ENCODE measurements at regions not wholly inside any gene's neighbourhood (a gene's known extent, or its start where the extent isn't known, plus 50 kb on each side); places are given as distances from the start of the nearest gene placed in this dataset.

- DNase-seq = no peak
Observed at GRCh38 chr1:207971331-207972219, 60.6 kb upstream of the CD34 start.

DNA sequence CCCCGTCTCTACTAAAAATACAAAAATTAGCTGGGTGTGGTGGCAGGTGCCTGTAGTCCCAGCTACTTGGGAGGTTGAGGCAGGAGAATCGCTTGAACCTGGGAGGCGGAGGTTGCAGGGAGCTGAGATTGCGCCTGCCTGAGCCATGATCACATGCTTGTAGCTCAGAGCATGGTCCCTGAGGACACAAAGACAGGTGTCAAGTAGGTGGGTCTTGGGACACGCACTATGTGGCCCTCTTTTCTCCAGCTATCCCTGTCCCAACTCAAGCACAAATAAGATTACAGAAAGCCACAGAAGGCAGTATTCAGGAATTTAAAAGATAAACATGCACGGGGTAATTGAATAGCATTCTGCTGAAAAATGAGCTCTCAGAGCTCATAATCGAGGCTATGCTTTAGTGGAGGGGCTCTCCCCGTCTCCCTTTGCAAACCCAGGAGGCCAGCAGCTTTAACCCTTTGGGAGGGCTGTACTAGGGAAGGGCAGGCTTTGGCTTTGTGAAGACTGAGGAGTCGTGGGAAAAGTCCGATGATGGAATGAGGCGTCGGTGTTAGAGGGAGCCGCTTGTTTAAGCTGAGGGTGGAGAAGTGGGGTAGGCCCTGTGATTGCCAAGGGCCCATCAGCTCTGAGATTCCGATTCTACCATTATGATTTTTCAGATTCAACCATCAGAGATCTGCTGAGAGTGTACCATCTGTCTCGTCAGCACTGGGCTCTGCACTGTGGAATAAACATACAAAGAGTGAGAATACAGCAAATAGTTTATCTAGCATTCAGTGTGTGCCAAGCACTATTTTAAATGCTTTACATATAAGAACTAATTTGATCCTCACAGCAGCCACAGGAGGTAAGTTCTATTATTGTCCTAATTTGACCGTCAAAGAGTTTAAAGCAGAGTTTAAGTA is 59.7 kb upstream of the CD34 start:
- no peak for DNase-seq

GRCh38 chr1:207969528-207969927 is 58.6 kb upstream of the CD34 start:
- DNase-seq = no peak

DNA sequence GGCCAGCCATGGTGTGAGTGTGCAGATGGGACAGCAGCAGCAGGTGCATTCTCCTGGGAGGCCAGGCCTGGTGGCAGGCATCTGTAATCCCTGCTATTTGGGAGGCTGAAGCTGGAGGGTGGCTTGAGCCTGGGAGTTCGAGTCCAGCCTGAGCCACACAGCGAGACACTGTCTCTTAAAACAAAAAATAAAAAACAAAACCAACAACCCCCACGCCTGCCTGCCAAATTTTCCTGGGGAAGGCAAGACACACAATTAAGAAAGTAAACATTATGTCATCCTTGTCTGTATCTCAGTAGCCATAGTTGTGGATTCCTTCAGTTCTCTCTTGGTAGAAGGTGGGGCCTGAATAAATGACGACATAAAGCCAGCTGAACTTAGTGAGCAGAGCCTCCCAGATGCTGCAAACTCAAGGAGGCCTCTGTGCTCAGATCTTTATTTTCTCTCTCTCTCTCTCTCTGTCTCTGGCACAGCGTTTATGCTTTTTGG is 57.6 kb upstream of the CD34 start:
- no peak for DNase-seq

DNA sequence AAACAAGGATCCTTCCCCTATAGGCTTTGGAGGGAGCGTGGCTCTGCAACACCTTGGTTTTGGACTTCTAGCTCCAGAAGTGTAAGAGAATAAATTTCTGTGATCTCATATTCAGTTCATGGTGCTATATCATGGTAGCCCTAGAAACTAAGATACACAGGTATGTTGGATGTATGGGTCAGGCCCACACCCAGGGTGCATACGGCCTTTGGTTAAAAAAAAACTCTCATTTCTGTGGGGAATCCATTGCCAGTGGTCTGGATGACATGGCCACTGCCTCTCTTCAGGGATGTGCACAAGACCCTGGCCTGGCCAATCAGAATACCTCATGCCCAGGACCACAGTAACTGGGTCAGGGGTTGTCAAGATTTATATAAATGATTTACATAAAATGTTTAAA is 56.8 kb upstream of the CD34 start:
- no peak for DNase-seq

DNA sequence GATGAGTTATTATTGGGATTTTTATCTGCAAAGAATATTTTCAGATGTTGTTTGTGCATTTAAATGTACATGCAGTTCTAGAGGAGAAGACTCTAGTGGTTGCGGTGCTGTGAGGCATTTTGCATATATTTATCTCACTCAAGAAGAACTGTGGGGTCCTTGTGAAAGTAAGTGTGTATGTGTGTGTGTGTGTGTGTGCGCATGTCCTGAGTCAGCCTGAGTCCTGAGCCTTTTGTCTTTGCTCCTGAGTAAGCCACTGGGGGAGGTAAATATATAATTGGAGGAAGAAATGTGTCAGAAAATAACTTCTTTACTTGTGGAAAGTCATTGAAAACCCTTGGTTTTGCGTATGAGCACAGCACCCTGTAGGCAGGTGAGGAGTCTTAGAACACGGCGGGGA is 55.6 kb upstream of the CD34 start:
- no peak for DNase-seq

DNA sequence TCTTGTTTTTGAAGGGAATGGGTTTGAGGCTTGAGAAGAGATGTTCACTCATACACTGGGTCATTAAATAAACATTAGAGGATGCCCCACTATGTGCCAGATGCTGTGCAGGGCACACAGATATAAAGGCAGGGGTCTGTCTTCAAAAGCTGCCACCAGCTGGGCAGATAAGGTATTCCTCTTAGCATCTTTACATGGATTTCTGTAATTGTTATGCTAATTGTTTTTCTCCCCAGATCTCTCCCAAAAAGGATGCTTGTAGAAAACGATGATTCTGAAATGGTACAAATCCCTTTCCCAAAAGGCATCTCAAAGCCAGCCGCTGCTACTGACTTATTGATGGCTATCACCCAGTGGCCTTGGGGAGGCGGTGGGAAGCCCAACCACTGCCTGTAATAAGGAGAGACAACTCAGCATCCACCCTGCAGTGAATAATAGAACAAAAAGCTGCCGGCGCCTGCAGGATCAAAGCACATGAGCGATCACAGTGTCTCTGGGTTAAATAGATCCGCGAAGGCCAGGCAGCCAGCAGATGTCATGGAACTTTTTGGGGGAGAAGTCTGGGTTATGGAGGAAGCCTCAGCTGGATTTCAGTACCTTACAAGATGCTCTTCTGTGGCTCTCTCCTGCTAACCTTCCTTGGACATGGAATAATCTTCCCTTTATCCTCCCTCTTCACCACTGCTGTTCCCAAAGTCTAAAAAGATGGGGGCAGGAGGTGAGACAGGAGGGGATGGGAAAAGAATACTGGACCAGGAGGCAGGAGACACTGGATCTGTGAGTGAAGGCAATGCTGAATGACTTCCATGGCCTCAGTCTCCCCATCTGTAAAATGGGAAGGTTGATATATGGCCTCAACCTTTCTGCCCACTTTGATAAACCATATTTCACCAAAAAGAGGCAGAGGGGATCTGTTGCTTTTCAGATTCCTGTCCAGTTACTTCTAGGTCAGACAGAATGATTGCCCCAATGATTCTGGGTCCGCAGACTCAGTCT is 54.8 kb upstream of the CD34 start:
- DNase-seq = no peak

- DNase-seq = no peak
Observed at GRCh38 chr1:207964195-207964966, 53.5 kb upstream of the CD34 start.

GRCh38 chr1:207963427-207964194 is 52.7 kb upstream of the CD34 start:
- DNase-seq = peak; percentile 89

DNA sequence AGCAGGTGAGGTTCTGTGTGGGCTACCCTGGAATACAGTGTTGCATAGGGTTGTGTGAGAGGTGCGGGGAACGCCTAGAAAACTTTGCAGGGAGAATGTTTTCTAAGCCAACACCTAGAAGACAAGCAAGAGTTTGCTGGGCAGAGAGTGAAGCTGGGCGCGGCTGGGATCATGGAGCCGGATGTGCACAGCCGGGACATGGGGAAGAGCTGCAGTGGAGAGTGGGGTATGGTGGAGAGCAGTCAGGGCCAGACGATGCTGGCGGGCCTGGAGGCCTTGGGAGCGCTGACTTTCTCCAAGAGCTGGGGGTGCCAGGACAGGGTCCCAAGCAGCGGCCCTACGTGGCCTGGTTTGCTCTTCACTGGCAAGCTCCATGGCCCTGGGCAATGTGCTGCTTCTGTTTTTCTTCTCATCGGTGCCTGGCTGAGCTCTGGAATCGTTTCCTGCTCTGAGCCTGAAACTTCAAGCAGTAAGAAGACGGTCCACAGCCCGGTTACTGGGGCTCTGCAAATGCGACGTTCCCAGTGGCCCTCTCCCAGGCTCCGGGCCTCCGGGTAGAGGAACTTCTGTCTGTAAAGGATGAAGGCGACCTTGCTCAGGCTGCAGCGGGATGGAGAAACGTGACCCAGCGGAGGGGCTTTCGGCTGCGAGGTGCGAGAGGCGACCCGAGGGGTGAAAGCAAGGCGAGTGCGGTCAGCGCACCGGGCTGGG is 51.9 kb upstream of the CD34 start:
- DNase-seq = no peak

Data from T1000 (cell line).